HepG2 (cell line): ENCODE measurements at regions not wholly inside any gene's neighbourhood (a gene's known extent, or its start where the extent isn't known, plus 50 kb on each side); places are given as distances from the start of the nearest gene placed in this dataset.

Experiments used
- ATAC-seq: fragments of 200-7000 bp; cut with Tn5 transposase; 3 replicates; pipeline ENCODE4 v1.9.1; 2020; ENCODE audit warnings: mild to moderate bottlenecking, moderate library complexity
- BruUV-seq: library from RNA; stranded (reverse); fragments of 400-500 nt; replicated peaks from 2 replicates; lab custom pipeline; 2021; lab: Mats Ljungman, UMichigan
- CTCF ChIA-PET: fragments of 300-600 bp; formaldehyde crosslinking; extraction: SDS; loops from one replicate; lab custom pipeline; 2021; ENCODE audit warnings: low total read pairs, inconsistent platforms, low intra/inter-chr PET ratio; lab: Yijun Ruan, JAX
- POLR2A ChIA-PET: fragments of 350-600 bp; sonication (Branson Sonifier 250); formaldehyde crosslinking; loops from one replicate; lab custom pipeline; 2020; ENCODE audit warnings: antibody characterized with exemption, inconsistent platforms; lab: Yijun Ruan, JAX
- DNase-seq: peaks from one replicate; pipeline ENCODE4 v3.0.0-alpha.2; 2015; ENCODE audit warnings: low spot score
- FAIRE-seq: peaks from 3 replicates; lab custom pipeline; 2011; peaks lifted over from hg19 to GRCh38; lab: Jason Lieb, UNC
- H2AFZ ChIP-seq: one replicate; pipeline ENCODE4 v1.6.1; 2011; ENCODE audit warnings: low read length, inconsistent platforms
- H3K27ac ChIP-seq: fragments of 300-600 bp; 3 replicates; pipeline ENCODE4 v1.8.0; 2011; ENCODE audit warnings: mixed run types, mild to moderate bottlenecking, mixed read lengths, low read length, inconsistent platforms; ENCODE audit not compliant: insufficient read depth; ENCODE audit errors: extremely low read length
- H3K27me3 ChIP-seq, 2 experiments: fragments of 200-600 bp in 1 of 2; 2 replicates in 1 of 2; 3 replicates in 1 of 2; pipeline versions ENCODE4 v1.6.0 to v1.8.0; 2011; ENCODE audit warnings: low read length in 2 of 2, mild to moderate bottlenecking in 2 of 2, moderate library complexity in 2 of 2, inconsistent platforms in 1 of 2; ENCODE audit not compliant: insufficient read depth in 2 of 2, control insufficient read depth in 1 of 2
- H3K36me3 ChIP-seq, 2 experiments: fragments of 200-600 bp in 1 of 2; replicated peaks in 1 of 2; 2 replicates in 1 of 2; 3 replicates in 1 of 2; pipeline versions ENCODE4 v1.5.1 to v1.8.0; 2011; ENCODE audit warnings: low read length in 2 of 2, inconsistent platforms in 1 of 2; ENCODE audit not compliant: insufficient read depth in 2 of 2, control insufficient read depth in 1 of 2
- H3K4me1 ChIP-seq: 2 replicates; pipeline ENCODE4 v1.5.1; 2012; ENCODE audit warnings: low read length, inconsistent platforms; ENCODE audit not compliant: insufficient read depth
- H3K4me2 ChIP-seq: 2 replicates; pipeline ENCODE4 v1.6.0; 2011; ENCODE audit warnings: low read depth, low read length, inconsistent platforms
- H3K4me3 ChIP-seq, 3 experiments: fragments of 200-600 bp in 1 of 3; sonication (generic), shearing (Covaris generic) in 1 of 3; replicated peaks in 1 of 3; 2 replicates each; pipeline ENCODE4 v1.5.1; 2011 to 2016; ENCODE audit warnings: low read length in 3 of 3, inconsistent platforms in 2 of 3, low read depth in 2 of 3, mild to moderate bottlenecking in 2 of 3, control low read depth in 1 of 3, mixed read lengths in 1 of 3; ENCODE audit not compliant: insufficient read depth in 1 of 3
- H3K79me2 ChIP-seq: one replicate; pipeline ENCODE4 v1.6.1; 2011; ENCODE audit warnings: low read length, inconsistent platforms; ENCODE audit not compliant: insufficient read depth
- H3K9ac ChIP-seq: 2 replicates; pipeline ENCODE4 v1.6.0; 2011; ENCODE audit warnings: mild to moderate bottlenecking, low read depth, low read length, inconsistent platforms; ENCODE audit not compliant: insufficient read depth
- H3K9me3 ChIP-seq: 2 replicates; pipeline ENCODE4 v1.5.1; 2012; ENCODE audit warnings: mild to moderate bottlenecking, low read length
- H4K20me1 ChIP-seq: 2 replicates; pipeline ENCODE4 v1.6.0; 2011; ENCODE audit warnings: inconsistent platforms, mild to moderate bottlenecking, low read length, moderate library complexity; ENCODE audit not compliant: insufficient read depth
- ATM ChIP-seq: fragments of 450-650 bp; IDR thresholded peaks from 2 replicates; pipeline ENCODE4 v1.7.1; 2017; ENCODE audit warnings: mild to moderate bottlenecking, borderline replicate concordance
- HNRNPK ChIP-seq: fragments of 200-400 bp; formaldehyde crosslinking; IDR thresholded peaks from 2 replicates; pipeline ENCODE4 v1.6.1; 2018; ENCODE audit warnings: low read length, low read depth, moderate library complexity, mild to moderate bottlenecking; ENCODE audit not compliant: poor library complexity, severe bottlenecking
- MEIS2 ChIP-seq: sonication (generic); formaldehyde crosslinking; IDR thresholded peaks from 2 replicates; pipeline ENCODE4 v1.9.0; 2021; ENCODE audit warnings: mild to moderate bottlenecking, missing genetic modification reagents
- MIER2 ChIP-seq: IDR thresholded peaks from 2 replicates; pipeline ENCODE4 v1.6.1; 2016; ENCODE audit warnings: missing biosample characterization, missing genetic modification reagents
- ZNF251 ChIP-seq: sonication (generic); formaldehyde crosslinking; IDR thresholded peaks from 2 replicates; pipeline ENCODE4 v1.9.0; 2021; ENCODE audit warnings: mild to moderate bottlenecking, missing genetic modification reagents
- ZNF260 ChIP-seq: sonication (generic); formaldehyde crosslinking; IDR thresholded peaks from 2 replicates; pipeline ENCODE4 v1.4.0; 2020; ENCODE audit warnings: missing genetic modification reagents, low read depth, mild to moderate bottlenecking, borderline replicate concordance
- ZNF337 ChIP-seq: sonication (generic); formaldehyde crosslinking; IDR thresholded peaks from 2 replicates; pipeline ENCODE4 v1.5.1; 2020; ENCODE audit warnings: missing genetic modification reagents, low read depth, mild to moderate bottlenecking, borderline replicate concordance
- ZNF563 ChIP-seq: sonication (generic); formaldehyde crosslinking; IDR thresholded peaks from 2 replicates; pipeline ENCODE4 v1.8.0; 2022; ENCODE audit warnings: mild to moderate bottlenecking, moderate library complexity, missing genetic modification reagents
- ZNF564 ChIP-seq: sonication (generic); formaldehyde crosslinking; IDR thresholded peaks from 2 replicates; pipeline ENCODE4 v1.8.1; 2023; ENCODE audit warnings: mild to moderate bottlenecking, missing genetic modification reagents
- ZNF703 ChIP-seq: sonication (generic); formaldehyde crosslinking; IDR thresholded peaks from 2 replicates; pipeline ENCODE4 v1.5.1; 2020; ENCODE audit warnings: missing genetic modification reagents, mild to moderate bottlenecking, moderate library complexity, borderline replicate concordance
- ZNF775 ChIP-seq: sonication (generic); formaldehyde crosslinking; IDR thresholded peaks from 2 replicates; pipeline ENCODE4 v1.4.0; 2020; ENCODE audit warnings: missing genetic modification reagents, mild to moderate bottlenecking, moderate library complexity, borderline replicate concordance
- WGBS: methylation state at CpG from one replicate; pipeline ENCODE4 v1.1.6; 2017; ENCODE audit warnings: low lambda C conversion rate; 5-methylcytosine and 5-hydroxymethylcytosine counted together
- in situ Hi-C: cut with HindIII; loops from 2 replicates; pipeline ENCODE4 v1.10.0; 2017; ENCODE audit warnings: low pct_unique_long_range_greater_than_20kb; ENCODE audit not compliant: extremely low pct_ligation_motif_present
- intact Hi-C: fragments of 100-400 bp; cut with micrococcal nuclease; formaldehyde crosslinking; loops from one replicate; pipeline ENCODE4 v1.10.0; 2022; ENCODE audit not compliant: unreplicated experiment
- TF ChIP-seq, protein P1 (sequence below): sonication (generic); formaldehyde crosslinking; IDR thresholded peaks from 2 replicates; pipeline ENCODE4 v1.8.1; 2023; ENCODE audit warnings: missing genetic modification reagents, inconsistent platforms, borderline replicate concordance
- TF ChIP-seq, protein P2 (sequence below): sonication (generic); formaldehyde crosslinking; IDR thresholded peaks from 2 replicates; pipeline ENCODE4 v1.5.0; 2020; ENCODE audit warnings: missing genetic modification reagents, mild to moderate bottlenecking, borderline replicate concordance
- TF ChIP-seq, protein P3 (sequence below), 2 experiments: IDR thresholded peaks; 2 replicates each; pipeline ENCODE4 v1.6.1; 2011 to 2012; ENCODE audit warnings: low read length in 2 of 2, borderline replicate concordance in 1 of 2, low read depth in 1 of 2, mild to moderate bottlenecking in 1 of 2, moderate library complexity in 1 of 2

DNA sequence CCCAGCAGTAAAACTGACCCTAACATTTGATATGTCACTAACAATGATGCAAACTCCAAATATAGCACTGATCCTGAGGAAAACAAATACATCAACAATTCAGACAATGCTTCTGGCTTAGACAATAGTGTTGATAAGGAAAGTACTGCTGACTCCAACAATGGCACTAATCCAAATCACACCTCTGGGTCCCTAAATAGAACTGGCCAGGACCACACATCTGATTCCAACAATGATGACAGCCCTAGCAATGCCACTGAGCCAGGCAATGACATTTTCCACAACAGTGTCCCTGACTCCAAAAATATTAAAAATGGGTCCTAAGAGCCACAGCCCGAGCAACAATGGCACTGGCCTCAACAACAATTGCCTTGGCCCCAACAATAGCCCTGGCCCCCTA, 243.1 kb upstream of the APOOL start:
- CTCF ChIA-PET: no interaction called here
- no peaks in the 10 kb centered on the region for H3K27me3 ChIP-seq
- no peak for TF ChIP-seq ZNF251 (CRISPR knock-in tag)
- TF ChIP-seq, protein P1, sequence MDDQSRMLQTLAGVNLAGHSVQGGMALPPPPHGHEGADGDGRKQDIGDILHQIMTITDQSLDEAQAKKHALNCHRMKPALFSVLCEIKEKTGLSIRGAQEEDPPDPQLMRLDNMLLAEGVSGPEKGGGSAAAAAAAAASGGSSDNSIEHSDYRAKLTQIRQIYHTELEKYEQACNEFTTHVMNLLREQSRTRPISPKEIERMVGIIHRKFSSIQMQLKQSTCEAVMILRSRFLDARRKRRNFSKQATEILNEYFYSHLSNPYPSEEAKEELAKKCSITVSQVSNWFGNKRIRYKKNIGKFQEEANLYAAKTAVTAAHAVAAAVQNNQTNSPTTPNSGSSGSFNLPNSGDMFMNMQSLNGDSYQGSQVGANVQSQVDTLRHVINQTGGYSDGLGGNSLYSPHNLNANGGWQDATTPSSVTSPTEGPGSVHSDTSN (CRISPR knock-in tag): no peak
- TF ChIP-seq ZNF337: no peak
- no peak for TF ChIP-seq ZNF260
- TF ChIP-seq, protein P2, sequence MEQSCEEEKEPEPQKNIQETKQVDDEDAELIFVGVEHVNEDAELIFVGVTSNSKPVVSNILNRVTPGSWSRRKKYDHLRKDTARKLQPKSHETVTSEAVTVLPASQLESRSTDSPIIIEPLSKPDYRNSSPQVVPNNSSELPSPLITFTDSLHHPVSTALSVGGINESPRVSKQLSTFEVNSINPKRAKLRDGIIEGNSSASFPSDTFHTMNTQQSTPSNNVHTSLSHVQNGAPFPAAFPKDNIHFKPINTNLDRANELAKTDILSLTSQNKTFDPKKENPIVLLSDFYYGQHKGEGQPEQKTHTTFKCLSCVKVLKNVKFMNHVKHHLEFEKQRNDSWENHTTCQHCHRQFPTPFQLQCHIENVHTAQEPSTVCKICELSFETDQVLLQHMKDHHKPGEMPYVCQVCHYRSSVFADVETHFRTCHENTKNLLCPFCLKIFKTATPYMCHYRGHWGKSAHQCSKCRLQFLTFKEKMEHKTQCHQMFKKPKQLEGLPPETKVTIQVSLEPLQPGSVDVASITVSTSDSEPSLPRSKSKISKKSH (CRISPR knock-in tag): no peak
- TF ChIP-seq MEIS2 (CRISPR knock-in tag): no peak
- TF ChIP-seq, protein P3, sequence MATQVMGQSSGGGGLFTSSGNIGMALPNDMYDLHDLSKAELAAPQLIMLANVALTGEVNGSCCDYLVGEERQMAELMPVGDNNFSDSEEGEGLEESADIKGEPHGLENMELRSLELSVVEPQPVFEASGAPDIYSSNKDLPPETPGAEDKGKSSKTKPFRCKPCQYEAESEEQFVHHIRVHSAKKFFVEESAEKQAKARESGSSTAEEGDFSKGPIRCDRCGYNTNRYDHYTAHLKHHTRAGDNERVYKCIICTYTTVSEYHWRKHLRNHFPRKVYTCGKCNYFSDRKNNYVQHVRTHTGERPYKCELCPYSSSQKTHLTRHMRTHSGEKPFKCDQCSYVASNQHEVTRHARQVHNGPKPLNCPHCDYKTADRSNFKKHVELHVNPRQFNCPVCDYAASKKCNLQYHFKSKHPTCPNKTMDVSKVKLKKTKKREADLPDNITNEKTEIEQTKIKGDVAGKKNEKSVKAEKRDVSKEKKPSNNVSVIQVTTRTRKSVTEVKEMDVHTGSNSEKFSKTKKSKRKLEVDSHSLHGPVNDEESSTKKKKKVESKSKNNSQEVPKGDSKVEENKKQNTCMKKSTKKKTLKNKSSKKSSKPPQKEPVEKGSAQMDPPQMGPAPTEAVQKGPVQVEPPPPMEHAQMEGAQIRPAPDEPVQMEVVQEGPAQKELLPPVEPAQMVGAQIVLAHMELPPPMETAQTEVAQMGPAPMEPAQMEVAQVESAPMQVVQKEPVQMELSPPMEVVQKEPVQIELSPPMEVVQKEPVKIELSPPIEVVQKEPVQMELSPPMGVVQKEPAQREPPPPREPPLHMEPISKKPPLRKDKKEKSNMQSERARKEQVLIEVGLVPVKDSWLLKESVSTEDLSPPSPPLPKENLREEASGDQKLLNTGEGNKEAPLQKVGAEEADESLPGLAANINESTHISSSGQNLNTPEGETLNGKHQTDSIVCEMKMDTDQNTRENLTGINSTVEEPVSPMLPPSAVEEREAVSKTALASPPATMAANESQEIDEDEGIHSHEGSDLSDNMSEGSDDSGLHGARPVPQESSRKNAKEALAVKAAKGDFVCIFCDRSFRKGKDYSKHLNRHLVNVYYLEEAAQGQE (IDR thresholded peaks at IDR 0.05; ENCODE audit: borderline replicate concordance in 1 of 2, low read depth in 1 of 2, low read length in 2 of 2): no peak
- TF ChIP-seq HNRNPK: no peak
- TF ChIP-seq ZNF563 (CRISPR knock-in tag): no peak
- no peak for TF ChIP-seq ZNF775
- TF ChIP-seq ZNF564: no peak
- TF ChIP-seq ATM: no peak
- TF ChIP-seq MIER2 (CRISPR knock-in tag): no peak
- no peak for TF ChIP-seq ZNF703 (CRISPR knock-in tag)
- in situ Hi-C loops (no loop called here), intact Hi-C loops (no loop called here)
- no peaks in the 10 kb centered on the region for H4K20me1 ChIP-seq
- H3K79me2 ChIP-seq: no peaks in the 10 kb centered on the region
- H2AFZ ChIP-seq: no peak overlapping the region
- no peak for FAIRE-seq
- POLR2A ChIA-PET: no interaction called here
- no peak overlapping the region for H3K4me3 ChIP-seq
- WGBS: no CpG with 5 or more reads among the region's 1 CpG
- no peak overlapping the region for H3K9ac ChIP-seq
- no peaks in the 10 kb centered on the region for H3K9me3 ChIP-seq
- ATAC-seq: no peak
- BruUV-seq: no TSS peak
- DNase-seq: no peak
- H3K27ac ChIP-seq: no peak overlapping the region
- H3K4me2 ChIP-seq: no peak overlapping the region
- no peaks in the 10 kb centered on the region for H3K36me3 ChIP-seq
- H3K4me1 ChIP-seq: no peaks in the 10 kb centered on the region
